ENCODE measurements at regions not wholly inside any gene's neighbourhood (a gene's known extent, or its start where the extent isn't known, plus 50 kb on each side); places are given as distances from the start of the nearest gene placed in this dataset.

DNA sequence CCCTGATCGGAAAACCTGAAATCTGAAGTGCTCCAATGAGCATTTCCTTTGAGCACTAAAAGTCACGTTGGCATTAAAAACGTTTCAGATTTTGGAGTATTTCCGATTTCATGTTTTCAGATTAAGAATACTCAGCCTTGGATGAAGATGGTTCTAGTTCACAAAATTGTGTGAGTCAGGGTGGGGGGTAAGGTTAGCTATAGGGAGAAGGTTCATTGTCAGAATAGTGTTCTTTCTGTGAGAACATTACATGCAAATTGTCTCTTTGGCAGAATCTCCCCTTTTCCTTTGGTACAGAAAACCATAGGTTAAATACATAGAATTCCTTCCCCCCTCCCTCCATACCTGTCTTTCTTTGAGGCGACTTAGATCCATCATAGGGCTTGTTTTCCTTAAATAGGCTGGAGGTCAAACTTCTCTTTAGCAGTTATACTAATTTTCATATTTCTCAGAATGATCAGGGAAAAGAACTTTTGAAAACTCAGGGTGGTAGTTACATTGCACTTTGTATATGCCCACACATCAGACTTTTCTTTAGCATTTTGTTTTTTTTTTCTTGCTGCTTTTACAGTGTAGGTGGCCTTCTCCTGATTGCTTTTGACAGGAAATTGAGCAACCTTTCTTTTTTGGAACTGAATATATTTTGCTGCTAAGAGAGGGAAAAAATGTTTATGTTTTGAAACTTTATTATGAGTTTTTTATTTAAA, 503.5 kb downstream of the PCNX1 start:
- DNase-seq (ENCODE audit: low read depth, low spot score) (no peak), FAIRE-seq (no peak)
- BruUV-seq (replicated peaks): no TSS peak
- CTCF ChIA-PET: interaction anchor here (1.3 kb wide), 1 partner anchor 9 kb away, joined by 3 read pairs; no protein-coding TSS in a partner anchor
- TF ChIP-seq FOS (IDR thresholded peaks at IDR 0.05; ENCODE audit: borderline replicate concordance, insufficient read depth, low read length) (no peak), JUN (IDR thresholded peaks at IDR 0.05; ENCODE audit: borderline replicate concordance, insufficient read depth, insufficient read length, low read depth) (no peak), POLR2AphosphoS5 (IDR thresholded peaks at IDR 0.05; ENCODE audit: insufficient read depth, low read depth, low read length) (no peak)
- Histone ChIP-seq H3K4me2 (ENCODE audit: insufficient read depth, low read length) (no peak overlapping the region), H4K20me1 (replicated peaks; ENCODE audit: control insufficient read depth, extremely low read depth, insufficient read depth, low read length) (no peaks in the 10 kb centered on the region), H3K79me2 (ENCODE audit: control insufficient read depth, insufficient read depth, low read length) (no peaks in the 10 kb centered on the region), H3K36me3 (ENCODE audit: control insufficient read depth in 2 of 2, extremely low read depth in 1 of 2, insufficient read depth in 2 of 2, low read length in 2 of 2) (no peaks in the 10 kb centered on the region), H3K9ac (replicated peaks; ENCODE audit: extremely low read depth, insufficient read depth, low read length) (no peak overlapping the region), H3K27ac (ENCODE audit: insufficient read depth, low read depth, low read length) (no peak overlapping the region), H3K4me1 (ENCODE audit: control insufficient read depth, extremely low read depth, insufficient read depth, low read length) (no peaks in the 10 kb centered on the region), H3K4me3 (replicated peaks in 1 of 3; ENCODE audit: insufficient read depth in 1 of 3, low read depth in 1 of 3, low read length in 3 of 3) (no peak overlapping the region), H3K9me3 (replicated peaks; ENCODE audit: control insufficient read depth, insufficient read depth, low read length) (no peaks in the 10 kb centered on the region), H3K9me1 (replicated peaks; ENCODE audit: control insufficient read depth, extremely low read depth, insufficient read depth, low read length) (no peaks in the 10 kb centered on the region), H2AFZ (ENCODE audit: low read depth, low read length) (no peak overlapping the region), H3K27me3 (ENCODE audit: control insufficient read depth in 2 of 2, insufficient read depth in 2 of 2, low read length in 2 of 2) (no peaks in the 10 kb centered on the region)
- intact Hi-C loops (cut with micrococcal nuclease): no loop called here
- POLR2A ChIA-PET: no interaction called here
- dilution Hi-C loops (cut with MboI; ENCODE audit: extremely low pct_ligation_motif_present, low sequenced_read_pairs): no loop called here

DNA sequence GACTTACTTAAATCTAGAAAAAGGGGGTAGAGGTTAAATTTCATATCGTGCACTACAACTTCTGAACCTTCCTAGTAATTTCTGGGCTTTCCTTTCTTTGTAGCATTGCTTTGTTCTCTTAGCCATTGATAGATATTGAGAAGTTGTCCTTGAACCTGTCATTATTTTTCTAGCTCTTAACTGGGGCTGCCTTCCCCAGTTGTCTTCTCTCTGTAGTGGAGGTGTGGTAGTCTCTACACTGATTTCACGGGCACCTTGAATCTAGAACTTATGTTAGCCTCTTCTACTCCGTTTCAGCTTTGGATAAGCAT, 504.0 kb downstream of the PCNX1 start:
- dilution Hi-C loops (cut with MboI; ENCODE audit: extremely low pct_ligation_motif_present, low sequenced_read_pairs): no loop called here
- no peak for TF ChIP-seq POLR2AphosphoS5 (IDR thresholded peaks at IDR 0.05; ENCODE audit: insufficient read depth, low read depth, low read length)
- TF ChIP-seq FOS (IDR thresholded peaks at IDR 0.05; ENCODE audit: borderline replicate concordance, insufficient read depth, low read length): no peak
- no peak for TF ChIP-seq JUN (IDR thresholded peaks at IDR 0.05; ENCODE audit: borderline replicate concordance, insufficient read depth, insufficient read length, low read depth)
- no peak overlapping the region for H3K4me2 ChIP-seq (ENCODE audit: insufficient read depth, low read length)
- CTCF ChIA-PET: interaction anchor here (1.3 to 1.6 kb wide), 2 partner anchors 8 to 9 kb away, joined by 3 to 7 read pairs; no protein-coding TSS in a partner anchor
- no peaks in the 10 kb centered on the region for H3K36me3 ChIP-seq (ENCODE audit: control insufficient read depth in 2 of 2, extremely low read depth in 1 of 2, insufficient read depth in 2 of 2, low read length in 2 of 2)
- H2AFZ ChIP-seq (ENCODE audit: low read depth, low read length): no peak overlapping the region
- no peaks in the 10 kb centered on the region for H4K20me1 ChIP-seq (replicated peaks; ENCODE audit: control insufficient read depth, extremely low read depth, insufficient read depth, low read length)
- H3K27me3 ChIP-seq (ENCODE audit: control insufficient read depth in 2 of 2, insufficient read depth in 2 of 2, low read length in 2 of 2): no peaks in the 10 kb centered on the region
- H3K4me3 ChIP-seq (replicated peaks in 1 of 3; ENCODE audit: insufficient read depth in 1 of 3, low read depth in 1 of 3, low read length in 3 of 3): no peak overlapping the region
- H3K27ac ChIP-seq (ENCODE audit: insufficient read depth, low read depth, low read length): no peak overlapping the region
- FAIRE-seq (no peak), DNase-seq (ENCODE audit: low read depth, low spot score) (no peak)
- H3K9me3 ChIP-seq (replicated peaks; ENCODE audit: control insufficient read depth, insufficient read depth, low read length): no peaks in the 10 kb centered on the region
- intact Hi-C loops (cut with micrococcal nuclease): no loop called here
- no peak overlapping the region for H3K9ac ChIP-seq (replicated peaks; ENCODE audit: extremely low read depth, insufficient read depth, low read length)
- POLR2A ChIA-PET: no interaction called here
- no peaks in the 10 kb centered on the region for H3K79me2 ChIP-seq (ENCODE audit: control insufficient read depth, insufficient read depth, low read length)
- BruUV-seq (replicated peaks): no TSS peak
- no peaks in the 10 kb centered on the region for H3K4me1 ChIP-seq (ENCODE audit: control insufficient read depth, extremely low read depth, insufficient read depth, low read length)
- no peaks in the 10 kb centered on the region for H3K9me1 ChIP-seq (replicated peaks; ENCODE audit: control insufficient read depth, extremely low read depth, insufficient read depth, low read length)
